GM18520 (cell line): ENCODE measurements at regions not wholly inside any gene's neighbourhood (a gene's known extent, or its start where the extent isn't known, plus 50 kb on each side); places are given as distances from the start of the nearest gene placed in this dataset.

Source experiments
- ATAC-seq: cut with Tn5 transposase; IDR thresholded peaks from one replicate; pipeline ENCODE4 v1.9.1; 2021; ENCODE audit not compliant: unreplicated experiment

- ATAC-seq, result no peak
Observed at GRCh38 chr4:10984815-10985214, 300.2 kb upstream of the CLNK start.

- ATAC-seq, result no peak
Observed at GRCh38 chr4:10983885-10984640, 299.5 kb upstream of the CLNK start.

GRCh38 chr4:10983268-10983667 lies 298.7 kb upstream of the CLNK start:
- ATAC-seq, result no peak

- no peak for ATAC-seq
Observed at GRCh38 chr4:10982305-10982704, 297.7 kb upstream of the CLNK start.

- no peak for ATAC-seq
Observed at GRCh38 chr4:10981576-10981975, 297.0 kb upstream of the CLNK start.

GRCh38 chr4:10981096-10981495 lies 296.5 kb upstream of the CLNK start:
- ATAC-seq, result no peak

- ATAC-seq, result no peak
Observed at GRCh38 chr4:10979032-10979431, 294.5 kb upstream of the CLNK start.

GRCh38 chr4:10977534-10977933 lies 293.0 kb upstream of the CLNK start:
- no peak for ATAC-seq

GRCh38 chr4:10974371-10974770 lies 289.8 kb upstream of the CLNK start:
- no peak for ATAC-seq

GRCh38 chr4:10973686-10974085 lies 289.1 kb upstream of the CLNK start:
- no peak for ATAC-seq

GRCh38 chr4:10971800-10972401 lies 287.3 kb upstream of the CLNK start:
- no peak for ATAC-seq

GRCh38 chr4:10965196-10965595 lies 280.6 kb upstream of the CLNK start:
- ATAC-seq, result no peak

GRCh38 chr4:10963958-10964703 lies 279.6 kb upstream of the CLNK start:
- ATAC-seq, result no peak

GRCh38 chr4:10963241-10963640 lies 278.7 kb upstream of the CLNK start:
- ATAC-seq, result no peak

- no peak for ATAC-seq
Observed at GRCh38 chr4:10962246-10962645, 277.7 kb upstream of the CLNK start.

- no peak for ATAC-seq
Observed at GRCh38 chr4:10960389-10960788, 275.8 kb upstream of the CLNK start.

- no peak for ATAC-seq
Observed at GRCh38 chr4:10959586-10959985, 275.0 kb upstream of the CLNK start.

- no peak for ATAC-seq
Observed at GRCh38 chr4:10958226-10958856, 273.8 kb upstream of the CLNK start.

GRCh38 chr4:10951306-10951705 lies 266.7 kb upstream of the CLNK start:
- no peak for ATAC-seq

- ATAC-seq, result no peak
Observed at GRCh38 chr4:10949039-10949733, 264.6 kb upstream of the CLNK start.

GRCh38 chr4:10947898-10948297 lies 263.3 kb upstream of the CLNK start:
- no peak for ATAC-seq
